HepG2 (cell line): ENCODE measurements at regions not wholly inside any gene's neighbourhood (a gene's known extent, or its start where the extent isn't known, plus 50 kb on each side); places are given as distances from the start of the nearest gene placed in this dataset.

Source experiments
- ATAC-seq: fragments of 200-7000 bp; cut with Tn5 transposase; 3 replicates; pipeline ENCODE4 v1.9.1; 2020; ENCODE audit warnings: mild to moderate bottlenecking, moderate library complexity
- BruUV-seq: library from RNA; stranded (reverse); fragments of 400-500 nt; replicated peaks from 2 replicates; lab custom pipeline; 2021; lab: Mats Ljungman, UMichigan
- CTCF ChIA-PET: fragments of 300-600 bp; formaldehyde crosslinking; extraction: SDS; loops from one replicate; lab custom pipeline; 2021; ENCODE audit warnings: low total read pairs, inconsistent platforms, low intra/inter-chr PET ratio; lab: Yijun Ruan, JAX
- POLR2A ChIA-PET: fragments of 350-600 bp; sonication (Branson Sonifier 250); formaldehyde crosslinking; loops from one replicate; lab custom pipeline; 2020; ENCODE audit warnings: antibody characterized with exemption, inconsistent platforms; lab: Yijun Ruan, JAX
- DNase-seq: peaks from one replicate; pipeline ENCODE4 v3.0.0-alpha.2; 2015; ENCODE audit warnings: low spot score
- FAIRE-seq: peaks from 3 replicates; lab custom pipeline; 2011; peaks lifted over from hg19 to GRCh38; lab: Jason Lieb, UNC
- H2AFZ ChIP-seq: one replicate; pipeline ENCODE4 v1.6.1; 2011; ENCODE audit warnings: low read length, inconsistent platforms
- H3K27ac ChIP-seq: fragments of 300-600 bp; 3 replicates; pipeline ENCODE4 v1.8.0; 2011; ENCODE audit warnings: mixed run types, mild to moderate bottlenecking, mixed read lengths, low read length, inconsistent platforms; ENCODE audit not compliant: insufficient read depth; ENCODE audit errors: extremely low read length
- H3K27me3 ChIP-seq, 2 experiments: fragments of 200-600 bp in 1 of 2; 2 replicates in 1 of 2; 3 replicates in 1 of 2; pipeline versions ENCODE4 v1.6.0 to v1.8.0; 2011; ENCODE audit warnings: low read length in 2 of 2, mild to moderate bottlenecking in 2 of 2, moderate library complexity in 2 of 2, inconsistent platforms in 1 of 2; ENCODE audit not compliant: insufficient read depth in 2 of 2, control insufficient read depth in 1 of 2
- H3K36me3 ChIP-seq, 2 experiments: fragments of 200-600 bp in 1 of 2; replicated peaks in 1 of 2; 2 replicates in 1 of 2; 3 replicates in 1 of 2; pipeline versions ENCODE4 v1.5.1 to v1.8.0; 2011; ENCODE audit warnings: low read length in 2 of 2, inconsistent platforms in 1 of 2; ENCODE audit not compliant: insufficient read depth in 2 of 2, control insufficient read depth in 1 of 2
- H3K4me1 ChIP-seq: 2 replicates; pipeline ENCODE4 v1.5.1; 2012; ENCODE audit warnings: low read length, inconsistent platforms; ENCODE audit not compliant: insufficient read depth
- H3K4me2 ChIP-seq: 2 replicates; pipeline ENCODE4 v1.6.0; 2011; ENCODE audit warnings: low read depth, low read length, inconsistent platforms
- H3K4me3 ChIP-seq, 3 experiments: fragments of 200-600 bp in 1 of 3; sonication (generic), shearing (Covaris generic) in 1 of 3; replicated peaks in 1 of 3; 2 replicates each; pipeline ENCODE4 v1.5.1; 2011 to 2016; ENCODE audit warnings: low read length in 3 of 3, inconsistent platforms in 2 of 3, low read depth in 2 of 3, mild to moderate bottlenecking in 2 of 3, control low read depth in 1 of 3, mixed read lengths in 1 of 3; ENCODE audit not compliant: insufficient read depth in 1 of 3
- H3K79me2 ChIP-seq: one replicate; pipeline ENCODE4 v1.6.1; 2011; ENCODE audit warnings: low read length, inconsistent platforms; ENCODE audit not compliant: insufficient read depth
- H3K9ac ChIP-seq: 2 replicates; pipeline ENCODE4 v1.6.0; 2011; ENCODE audit warnings: mild to moderate bottlenecking, low read depth, low read length, inconsistent platforms; ENCODE audit not compliant: insufficient read depth
- H3K9me3 ChIP-seq: 2 replicates; pipeline ENCODE4 v1.5.1; 2012; ENCODE audit warnings: mild to moderate bottlenecking, low read length
- H4K20me1 ChIP-seq: 2 replicates; pipeline ENCODE4 v1.6.0; 2011; ENCODE audit warnings: inconsistent platforms, mild to moderate bottlenecking, low read length, moderate library complexity; ENCODE audit not compliant: insufficient read depth
- CBX5 ChIP-seq: sonication (generic); formaldehyde crosslinking; IDR thresholded peaks from 2 replicates; pipeline ENCODE4 v1.4.0; 2020; ENCODE audit warnings: missing genetic modification reagents, borderline replicate concordance
- CHCHD3 ChIP-seq: sonication (generic); formaldehyde crosslinking; IDR thresholded peaks from 2 replicates; pipeline ENCODE4 v1.8.0; 2022; ENCODE audit warnings: mild to moderate bottlenecking, missing genetic modification reagents, moderate library complexity
- HNRNPH1 ChIP-seq: fragments of 200-400 bp; formaldehyde crosslinking; optimal IDR thresholded peaks from 2 replicates; pipeline ENCODE3; 2017; ENCODE audit warnings: mild to moderate bottlenecking, low read depth, low read length
- HNRNPUL1 ChIP-seq: fragments of 200-400 bp; formaldehyde crosslinking; IDR thresholded peaks from 2 replicates; pipeline ENCODE4 v1.6.1; 2017; ENCODE audit warnings: low read depth, mild to moderate bottlenecking, low read length, moderate library complexity
- KMT2B ChIP-seq: IDR thresholded peaks from 2 replicates; pipeline ENCODE4 v1.6.1; 2016; ENCODE audit warnings: missing genetic modification reagents, missing compliant biosample characterization
- NFATC3 ChIP-seq: sonication (generic); formaldehyde crosslinking; IDR thresholded peaks from 2 replicates; pipeline ENCODE4 v1.5.1; 2020; ENCODE audit warnings: mild to moderate bottlenecking, missing genetic modification reagents
- ZFY ChIP-seq: sonication (generic); formaldehyde crosslinking; IDR thresholded peaks from 2 replicates; pipeline ENCODE4 v1.4.0; 2020; ENCODE audit warnings: missing genetic modification reagents
- ZNF589 ChIP-seq: sonication (generic); formaldehyde crosslinking; conservative IDR thresholded peaks from 2 replicates; pipeline ENCODE4 v1.8.0; 2022; ENCODE audit warnings: mild to moderate bottlenecking, moderate library complexity, missing genetic modification reagents
- ZNF616 ChIP-seq: sonication (generic); formaldehyde crosslinking; IDR thresholded peaks from 2 replicates; pipeline ENCODE4 v1.5.0; 2020; ENCODE audit warnings: low read depth, mild to moderate bottlenecking, missing genetic modification reagents
- ZNF749 ChIP-seq: sonication (generic); formaldehyde crosslinking; IDR thresholded peaks from 2 replicates; pipeline ENCODE4 v1.8.0; 2022; ENCODE audit warnings: mild to moderate bottlenecking, missing genetic modification reagents, moderate library complexity, borderline replicate concordance
- ZNF841 ChIP-seq: sonication (generic); formaldehyde crosslinking; IDR thresholded peaks from 2 replicates; pipeline ENCODE4 v1.8.1; 2023; ENCODE audit warnings: missing genetic modification reagents, borderline replicate concordance
- ZSCAN25 ChIP-seq: sonication (generic); formaldehyde crosslinking; IDR thresholded peaks from 2 replicates; pipeline ENCODE4 v1.8.0; 2022; ENCODE audit warnings: mild to moderate bottlenecking, missing genetic modification reagents
- WGBS: methylation state at CpG from one replicate; pipeline ENCODE4 v1.1.6; 2017; ENCODE audit warnings: low lambda C conversion rate; 5-methylcytosine and 5-hydroxymethylcytosine counted together
- in situ Hi-C: cut with HindIII; loops from 2 replicates; pipeline ENCODE4 v1.10.0; 2017; ENCODE audit warnings: low pct_unique_long_range_greater_than_20kb; ENCODE audit not compliant: extremely low pct_ligation_motif_present
- intact Hi-C: fragments of 100-400 bp; cut with micrococcal nuclease; formaldehyde crosslinking; loops from one replicate; pipeline ENCODE4 v1.10.0; 2022; ENCODE audit not compliant: unreplicated experiment
- TF ChIP-seq, protein P1 (sequence below): sonication (generic); formaldehyde crosslinking; IDR thresholded peaks from 2 replicates; pipeline ENCODE4 v1.4.0; 2020; ENCODE audit warnings: missing genetic modification reagents, borderline replicate concordance
- TF ChIP-seq, protein P2 (sequence below): sonication (generic); formaldehyde crosslinking; IDR thresholded peaks from 2 replicates; pipeline ENCODE4 v1.4.0; 2020; ENCODE audit warnings: missing genetic modification reagents
- TF ChIP-seq, protein P3 (sequence below): fragments of 450-650 bp; IDR thresholded peaks from 2 replicates; pipeline ENCODE4 v1.6.1; 2017

GRCh38 chr3:34399401-34399800 is 601.0 kb downstream of the PDCD6IP start:
- H3K9ac ChIP-seq: no peak overlapping the region
- no TSS peak for BruUV-seq
- H3K4me2 ChIP-seq: no peak overlapping the region
- intact Hi-C loops (no loop called here), in situ Hi-C loops (no loop called here)
- H2AFZ ChIP-seq: no peak overlapping the region
- no peak for FAIRE-seq
- H3K36me3 ChIP-seq: no peaks in the 10 kb centered on the region
- H4K20me1 ChIP-seq: no peaks in the 10 kb centered on the region
- peaks cover 77% of the 10 kb centered on the region for H3K9me3 ChIP-seq
- CTCF ChIA-PET: no interaction called here
- no peaks in the 10 kb centered on the region for H3K27me3 ChIP-seq
- TF ChIP-seq ZFY (CRISPR knock-in tag) (no peak), HNRNPH1 (no peak), CHCHD3 (CRISPR knock-in tag) (no peak), NFATC3 (CRISPR knock-in tag) (no peak), HNRNPUL1 (no peak), KMT2B (no peak)
- no peaks in the 10 kb centered on the region for H3K79me2 ChIP-seq
- H3K27ac ChIP-seq: no peak overlapping the region
- ATAC-seq: no peak
- 11% methylated on average over 1 of the region's 1 CpG for WGBS
- no peak for DNase-seq
- no peak overlapping the region for H3K4me3 ChIP-seq
- no peaks in the 10 kb centered on the region for H3K4me1 ChIP-seq
- POLR2A ChIA-PET: no interaction called here

DNA sequence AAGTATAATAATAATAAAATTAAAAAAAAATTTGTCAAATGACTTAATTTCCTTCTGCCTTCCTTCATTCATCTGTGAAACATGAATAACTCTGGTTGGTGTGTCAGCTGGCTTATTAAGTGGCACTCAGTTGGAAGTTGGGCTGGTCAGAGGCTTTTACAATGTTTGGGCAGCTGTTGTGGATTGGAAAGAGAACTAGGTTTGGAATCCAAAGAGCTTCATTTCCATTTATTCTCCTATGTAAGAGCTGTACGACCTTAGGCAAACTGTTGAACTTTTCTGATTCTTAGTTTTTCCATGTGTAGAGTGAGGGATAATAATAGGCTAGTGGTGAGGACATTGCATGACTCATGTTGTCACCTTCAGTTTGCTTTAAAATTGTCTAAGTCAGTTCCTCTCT is 606.7 kb downstream of the PDCD6IP start:
- Histone ChIP-seq H3K4me2 (no peak overlapping the region), H3K9me3 (peaks cover 32% of the 10 kb centered on the region), H3K4me3 (no peak overlapping the region), H3K36me3 (no peaks in the 10 kb centered on the region), H3K27ac (no peak overlapping the region), H3K4me1 (no peaks in the 10 kb centered on the region), H3K27me3 (no peaks in the 10 kb centered on the region), H3K9ac (no peak overlapping the region), H4K20me1 (no peaks in the 10 kb centered on the region), H2AFZ (no peak overlapping the region), H3K79me2 (no peaks in the 10 kb centered on the region)
- intact Hi-C loops (no loop called here), in situ Hi-C loops (no loop called here)
- DNase-seq (no peak), ATAC-seq (no peak), FAIRE-seq (no peak)
- POLR2A ChIA-PET: no interaction called here
- no TSS peak for BruUV-seq
- WGBS: 0% methylated on average over 1 of the region's 1 CpG
- CTCF ChIA-PET: no interaction called here
- TF ChIP-seq ZSCAN25 (CRISPR knock-in tag) (no peak), CBX5 (CRISPR knock-in tag) (no peak), ZNF841 (CRISPR knock-in tag) (no peak), ZNF616 (CRISPR knock-in tag) (no peak), ZNF589 (CRISPR knock-in tag) (no peak), ZNF749 (CRISPR knock-in tag) (no peak)
- TF ChIP-seq, protein P1, sequence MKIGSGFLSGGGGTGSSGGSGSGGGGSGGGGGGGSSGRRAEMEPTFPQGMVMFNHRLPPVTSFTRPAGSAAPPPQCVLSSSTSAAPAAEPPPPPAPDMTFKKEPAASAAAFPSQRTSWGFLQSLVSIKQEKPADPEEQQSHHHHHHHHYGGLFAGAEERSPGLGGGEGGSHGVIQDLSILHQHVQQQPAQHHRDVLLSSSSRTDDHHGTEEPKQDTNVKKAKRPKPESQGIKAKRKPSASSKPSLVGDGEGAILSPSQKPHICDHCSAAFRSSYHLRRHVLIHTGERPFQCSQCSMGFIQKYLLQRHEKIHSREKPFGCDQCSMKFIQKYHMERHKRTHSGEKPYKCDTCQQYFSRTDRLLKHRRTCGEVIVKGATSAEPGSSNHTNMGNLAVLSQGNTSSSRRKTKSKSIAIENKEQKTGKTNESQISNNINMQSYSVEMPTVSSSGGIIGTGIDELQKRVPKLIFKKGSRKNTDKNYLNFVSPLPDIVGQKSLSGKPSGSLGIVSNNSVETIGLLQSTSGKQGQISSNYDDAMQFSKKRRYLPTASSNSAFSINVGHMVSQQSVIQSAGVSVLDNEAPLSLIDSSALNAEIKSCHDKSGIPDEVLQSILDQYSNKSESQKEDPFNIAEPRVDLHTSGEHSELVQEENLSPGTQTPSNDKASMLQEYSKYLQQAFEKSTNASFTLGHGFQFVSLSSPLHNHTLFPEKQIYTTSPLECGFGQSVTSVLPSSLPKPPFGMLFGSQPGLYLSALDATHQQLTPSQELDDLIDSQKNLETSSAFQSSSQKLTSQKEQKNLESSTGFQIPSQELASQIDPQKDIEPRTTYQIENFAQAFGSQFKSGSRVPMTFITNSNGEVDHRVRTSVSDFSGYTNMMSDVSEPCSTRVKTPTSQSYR (CRISPR knock-in tag): no peak
- TF ChIP-seq, protein P2, sequence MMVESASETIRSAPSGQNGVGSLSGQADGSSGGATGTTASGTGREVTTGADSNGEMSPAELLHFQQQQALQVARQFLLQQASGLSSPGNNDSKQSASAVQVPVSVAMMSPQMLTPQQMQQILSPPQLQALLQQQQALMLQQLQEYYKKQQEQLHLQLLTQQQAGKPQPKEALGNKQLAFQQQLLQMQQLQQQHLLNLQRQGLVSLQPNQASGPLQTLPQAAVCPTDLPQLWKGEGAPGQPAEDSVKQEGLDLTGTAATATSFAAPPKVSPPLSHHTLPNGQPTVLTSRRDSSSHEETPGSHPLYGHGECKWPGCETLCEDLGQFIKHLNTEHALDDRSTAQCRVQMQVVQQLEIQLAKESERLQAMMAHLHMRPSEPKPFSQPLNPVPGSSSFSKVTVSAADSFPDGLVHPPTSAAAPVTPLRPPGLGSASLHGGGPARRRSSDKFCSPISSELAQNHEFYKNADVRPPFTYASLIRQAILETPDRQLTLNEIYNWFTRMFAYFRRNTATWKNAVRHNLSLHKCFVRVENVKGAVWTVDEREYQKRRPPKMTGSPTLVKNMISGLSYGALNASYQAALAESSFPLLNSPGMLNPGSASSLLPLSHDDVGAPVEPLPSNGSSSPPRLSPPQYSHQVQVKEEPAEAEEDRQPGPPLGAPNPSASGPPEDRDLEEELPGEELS (CRISPR knock-in tag): no peak
- TF ChIP-seq, protein P3, sequence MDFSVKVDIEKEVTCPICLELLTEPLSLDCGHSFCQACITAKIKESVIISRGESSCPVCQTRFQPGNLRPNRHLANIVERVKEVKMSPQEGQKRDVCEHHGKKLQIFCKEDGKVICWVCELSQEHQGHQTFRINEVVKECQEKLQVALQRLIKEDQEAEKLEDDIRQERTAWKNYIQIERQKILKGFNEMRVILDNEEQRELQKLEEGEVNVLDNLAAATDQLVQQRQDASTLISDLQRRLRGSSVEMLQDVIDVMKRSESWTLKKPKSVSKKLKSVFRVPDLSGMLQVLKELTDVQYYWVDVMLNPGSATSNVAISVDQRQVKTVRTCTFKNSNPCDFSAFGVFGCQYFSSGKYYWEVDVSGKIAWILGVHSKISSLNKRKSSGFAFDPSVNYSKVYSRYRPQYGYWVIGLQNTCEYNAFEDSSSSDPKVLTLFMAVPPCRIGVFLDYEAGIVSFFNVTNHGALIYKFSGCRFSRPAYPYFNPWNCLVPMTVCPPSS: no peak
